ENCODE measurements at regions not wholly inside any gene's neighbourhood (a gene's known extent, or its start where the extent isn't known, plus 50 kb on each side); places are given as distances from the start of the nearest gene placed in this dataset.

GRCh38 chr7:19318287-19318686, 173.1 kb upstream of the FERD3L start:
- DNase-seq: no peak
- intact Hi-C loops (cut with DNase I): no loop called here
- Histone ChIP-seq H3K27ac (no peak overlapping the region), H3K4me1 (no peaks in the 10 kb centered on the region), H3K27me3 (no peaks in the 10 kb centered on the region), H3K4me3 (no peak overlapping the region), H3K36me3 (no peaks in the 10 kb centered on the region), H3K9me3 (no peaks in the 10 kb centered on the region)
- 71 to 86% methylated on average over 5 of the region's 5 CpGs for WGBS, 2 donors
- TF ChIP-seq POLR2A (IDR thresholded peaks at IDR 0.05) (no peak), CTCF (IDR thresholded peaks at IDR 0.05) (no peak)

GRCh38 chr7:19317461-19317860, 172.2 kb upstream of the FERD3L start:
- Histone ChIP-seq H3K27ac (no peak overlapping the region), H3K4me3 (no peak overlapping the region), H3K9me3 (no peaks in the 10 kb centered on the region), H3K27me3 (no peaks in the 10 kb centered on the region), H3K4me1 (no peaks in the 10 kb centered on the region), H3K36me3 (no peaks in the 10 kb centered on the region)
- DNase-seq: no peak
- TF ChIP-seq POLR2A (IDR thresholded peaks at IDR 0.05): no peak
- TF ChIP-seq CTCF (IDR thresholded peaks at IDR 0.05): no peak
- intact Hi-C loops (cut with DNase I): no loop called here

- TF ChIP-seq CTCF (IDR thresholded peaks at IDR 0.05) (no peak), POLR2A (IDR thresholded peaks at IDR 0.05) (no peak)
- no peak for DNase-seq
- Histone ChIP-seq H3K36me3 (no peaks in the 10 kb centered on the region), H3K9me3 (no peaks in the 10 kb centered on the region), H3K27ac (no peak overlapping the region), H3K4me1 (no peaks in the 10 kb centered on the region), H3K27me3 (no peaks in the 10 kb centered on the region), H3K4me3 (no peak overlapping the region)
- 67 to 76% methylated on average over 1 of the region's 1 CpG for WGBS, 2 donors
- intact Hi-C loops (cut with DNase I): no loop called here
Measured at GRCh38 chr7:19312416-19312815, 167.2 kb upstream of the FERD3L start.

GRCh38 chr7:19307554-19307953, 162.3 kb upstream of the FERD3L start:
- TF ChIP-seq POLR2A (IDR thresholded peaks at IDR 0.05) (no peak), CTCF (IDR thresholded peaks at IDR 0.05) (no peak)
- H3K36me3 ChIP-seq: no peaks in the 10 kb centered on the region
- no peaks in the 10 kb centered on the region for H3K9me3 ChIP-seq
- H3K4me1 ChIP-seq: no peaks in the 10 kb centered on the region
- no peaks in the 10 kb centered on the region for H3K27me3 ChIP-seq
- no peak for DNase-seq
- intact Hi-C loops (cut with DNase I): no loop called here
- 80 to 82% methylated on average over 4 of the region's 4 CpGs for WGBS, 2 donors
- H3K27ac ChIP-seq: no peak overlapping the region
- H3K4me3 ChIP-seq: no peak overlapping the region

- no peak overlapping the region for H3K27ac ChIP-seq
Measured at GRCh38 chr7:19305698-19306097, 160.5 kb upstream of the FERD3L start.

More at GRCh38 chr7:19305698-19306097, 160.5 kb upstream of the FERD3L start:
- intact Hi-C loops (cut with DNase I): no loop called here
- DNase-seq: no peak
- Histone ChIP-seq H3K36me3 (no peaks in the 10 kb centered on the region), H3K27me3 (no peaks in the 10 kb centered on the region), H3K4me3 (no peak overlapping the region), H3K4me1 (no peaks in the 10 kb centered on the region), H3K9me3 (no peaks in the 10 kb centered on the region)
- WGBS, 2 donors: 62 to 67% methylated on average over 2 of the region's 2 CpGs
- no peak for TF ChIP-seq POLR2A (IDR thresholded peaks at IDR 0.05)
- TF ChIP-seq CTCF (IDR thresholded peaks at IDR 0.05): no peak

Data from esophagus squamous epithelium (tissue), 5 donors.